ENCODE measurements at regions not wholly inside any gene's neighbourhood (a gene's known extent, or its start where the extent isn't known, plus 50 kb on each side); places are given as distances from the start of the nearest gene placed in this dataset.

DNA sequence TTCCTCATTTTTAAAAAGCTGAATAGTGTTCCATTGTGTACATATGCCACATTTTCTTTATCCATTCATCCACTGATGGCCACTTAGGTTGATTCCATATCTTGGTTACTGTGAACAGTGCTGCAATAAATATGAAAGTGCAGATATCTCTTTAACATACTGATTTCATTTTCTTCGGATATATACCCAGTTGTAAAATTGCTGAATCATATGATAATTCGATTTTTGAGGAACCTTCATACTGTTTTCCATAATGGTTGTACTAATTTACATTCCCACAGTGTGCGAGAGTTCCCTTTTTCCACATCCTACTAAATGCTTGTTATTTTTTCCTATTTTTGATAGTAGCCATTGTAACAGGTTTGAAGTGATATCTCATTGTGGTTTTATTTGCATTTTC, 263.2 kb downstream of the STK31 start:
- in situ Hi-C loops (cut with MboI; ENCODE audit: low sequenced_read_pairs, unreplicated experiment), result no loop called here
- TF ChIP-seq CTCF (IDR thresholded peaks at IDR 0.05; ENCODE audit: borderline replicate concordance, control extremely low read depth, extremely low read depth, insufficient read depth, missing control alignments), result no peak
- DNase-seq (ENCODE audit: low spot score), result no peak

DNA sequence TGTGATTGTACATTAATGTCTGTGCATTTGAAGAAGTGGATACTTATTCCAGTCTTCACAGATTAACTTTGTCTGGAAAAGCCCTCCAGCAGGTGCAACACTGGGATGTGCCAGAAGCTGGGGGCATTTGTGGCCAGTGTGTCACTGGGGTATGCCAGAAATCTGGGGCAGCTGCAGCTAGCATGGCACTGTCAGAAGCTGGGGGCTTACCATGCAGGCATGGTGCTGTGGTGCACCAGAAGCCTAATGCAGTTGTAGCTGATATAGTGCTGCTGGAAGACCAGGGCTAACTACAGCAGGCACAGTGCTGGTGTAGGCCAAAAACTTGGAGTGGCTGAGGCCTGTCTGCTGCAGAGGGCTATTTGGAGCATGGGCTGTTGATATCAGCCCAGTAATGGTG, 270.1 kb downstream of the STK31 start:
- TF ChIP-seq CTCF (IDR thresholded peaks at IDR 0.05; ENCODE audit: borderline replicate concordance, control extremely low read depth, extremely low read depth, insufficient read depth, missing control alignments), result no peak
- in situ Hi-C loops (cut with MboI; ENCODE audit: low sequenced_read_pairs, unreplicated experiment), result no loop called here
- DNase-seq (ENCODE audit: low spot score), result no peak

GRCh38 chr7:23981314-23981713, 271.3 kb downstream of the STK31 start:
- TF ChIP-seq CTCF (IDR thresholded peaks at IDR 0.05; ENCODE audit: borderline replicate concordance, control extremely low read depth, extremely low read depth, insufficient read depth, missing control alignments), result no peak
- in situ Hi-C loops (cut with MboI; ENCODE audit: low sequenced_read_pairs, unreplicated experiment), result no loop called here
- DNase-seq (ENCODE audit: low spot score), result no peak

DNA sequence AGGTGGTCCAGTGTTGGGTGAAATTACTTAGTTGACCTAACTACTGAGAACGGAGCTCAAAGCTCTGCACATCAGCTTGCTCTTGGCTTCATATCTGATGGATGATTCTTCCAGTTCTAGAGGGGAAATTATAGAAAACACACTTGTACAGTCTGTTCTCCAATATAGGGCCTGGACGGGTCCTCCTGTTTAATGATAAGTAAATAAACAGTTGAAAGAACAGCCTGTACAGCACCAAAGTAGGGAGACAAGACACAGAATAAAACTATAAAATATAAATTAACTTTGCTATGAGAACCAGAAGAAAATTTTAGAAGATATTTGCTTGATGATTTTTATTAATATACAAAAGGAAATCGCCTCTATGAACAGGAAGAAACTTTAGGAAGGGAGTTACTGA, 271.7 kb downstream of the STK31 start:
- no peak for TF ChIP-seq CTCF (IDR thresholded peaks at IDR 0.05; ENCODE audit: borderline replicate concordance, control extremely low read depth, extremely low read depth, insufficient read depth, missing control alignments)
- in situ Hi-C loops (cut with MboI; ENCODE audit: low sequenced_read_pairs, unreplicated experiment), result no loop called here

DNA sequence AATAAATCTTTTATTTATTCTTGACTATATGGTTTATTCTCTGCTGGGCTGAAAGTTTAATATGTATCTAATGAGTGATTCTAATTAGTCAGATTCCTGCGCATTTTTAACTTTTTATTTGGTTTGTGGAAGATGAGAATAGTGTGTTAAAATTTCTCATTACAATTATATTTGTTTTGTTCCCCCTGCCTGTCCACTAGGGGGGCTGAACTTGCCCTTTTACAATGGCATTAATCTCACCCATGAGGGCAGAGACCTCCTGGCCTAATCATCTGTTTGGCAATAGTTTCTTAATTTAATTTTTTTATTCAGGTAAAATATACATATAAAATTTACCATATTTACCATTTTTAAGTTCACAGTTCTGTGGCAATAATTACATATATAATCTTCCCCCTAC, 278.5 kb upstream of the NPY start:
- no peak for TF ChIP-seq CTCF (IDR thresholded peaks at IDR 0.05; ENCODE audit: borderline replicate concordance, control extremely low read depth, extremely low read depth, insufficient read depth, missing control alignments)
- DNase-seq (ENCODE audit: low spot score), result no peak
- in situ Hi-C loops (cut with MboI; ENCODE audit: low sequenced_read_pairs, unreplicated experiment), result no loop called here

More for the DNA sequence above, 271.7 kb downstream of the STK31 start:
- no peak for DNase-seq (ENCODE audit: low spot score)

DNA sequence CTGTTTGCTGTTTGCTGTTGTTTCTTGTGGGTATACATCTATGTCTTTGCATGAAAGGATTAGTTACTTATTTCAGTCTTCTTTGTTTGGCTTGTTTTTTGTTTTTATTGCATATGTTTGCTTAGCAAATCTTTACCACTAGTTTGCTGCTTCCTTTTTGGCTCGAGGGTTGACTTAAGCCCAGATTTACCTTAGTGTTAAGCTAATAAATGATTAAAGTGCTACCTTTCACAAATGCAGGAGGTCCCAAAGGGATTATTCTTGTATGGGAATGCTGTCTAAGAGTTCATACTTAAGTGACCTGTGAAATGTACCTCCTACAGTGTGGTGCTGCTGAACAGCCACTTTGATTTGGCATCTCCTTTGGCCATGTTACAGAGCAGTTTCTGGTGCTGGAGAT, 273.5 kb upstream of the NPY start:
- DNase-seq (ENCODE audit: low spot score), result no peak
- in situ Hi-C loops (cut with MboI; ENCODE audit: low sequenced_read_pairs, unreplicated experiment), result no loop called here
- TF ChIP-seq CTCF (IDR thresholded peaks at IDR 0.05; ENCODE audit: borderline replicate concordance, control extremely low read depth, extremely low read depth, insufficient read depth, missing control alignments), result no peak

DNA sequence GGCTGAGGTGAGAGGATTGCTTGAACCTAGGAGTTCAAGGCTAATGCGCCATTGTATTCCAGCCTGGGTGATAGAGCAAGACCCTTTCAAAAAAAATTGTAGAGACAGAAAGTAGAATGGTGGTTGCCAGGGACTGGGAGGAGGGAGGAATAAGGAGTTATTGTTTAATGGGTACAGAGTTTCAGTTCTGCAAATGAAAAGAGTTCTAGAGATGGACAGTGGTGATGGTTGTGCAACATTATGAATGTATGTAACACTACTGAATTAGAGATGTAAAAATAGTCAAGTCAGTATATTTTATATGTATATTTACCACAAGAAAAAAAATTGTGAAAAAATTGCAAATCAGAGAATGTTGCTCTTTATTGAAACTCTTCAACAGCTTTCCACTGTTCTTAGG, 266.5 kb upstream of the NPY start:
- DNase-seq (ENCODE audit: low spot score), result no peak

More for the DNA sequence above, 266.5 kb upstream of the NPY start:
- in situ Hi-C loops (cut with MboI; ENCODE audit: low sequenced_read_pairs, unreplicated experiment), result no loop called here
- no peak for TF ChIP-seq CTCF (IDR thresholded peaks at IDR 0.05; ENCODE audit: borderline replicate concordance, control extremely low read depth, extremely low read depth, insufficient read depth, missing control alignments)
